ENCODE measurements at regions not wholly inside any gene's neighbourhood (a gene's known extent, or its start where the extent isn't known, plus 50 kb on each side); places are given as distances from the start of the nearest gene placed in this dataset.

DNA sequence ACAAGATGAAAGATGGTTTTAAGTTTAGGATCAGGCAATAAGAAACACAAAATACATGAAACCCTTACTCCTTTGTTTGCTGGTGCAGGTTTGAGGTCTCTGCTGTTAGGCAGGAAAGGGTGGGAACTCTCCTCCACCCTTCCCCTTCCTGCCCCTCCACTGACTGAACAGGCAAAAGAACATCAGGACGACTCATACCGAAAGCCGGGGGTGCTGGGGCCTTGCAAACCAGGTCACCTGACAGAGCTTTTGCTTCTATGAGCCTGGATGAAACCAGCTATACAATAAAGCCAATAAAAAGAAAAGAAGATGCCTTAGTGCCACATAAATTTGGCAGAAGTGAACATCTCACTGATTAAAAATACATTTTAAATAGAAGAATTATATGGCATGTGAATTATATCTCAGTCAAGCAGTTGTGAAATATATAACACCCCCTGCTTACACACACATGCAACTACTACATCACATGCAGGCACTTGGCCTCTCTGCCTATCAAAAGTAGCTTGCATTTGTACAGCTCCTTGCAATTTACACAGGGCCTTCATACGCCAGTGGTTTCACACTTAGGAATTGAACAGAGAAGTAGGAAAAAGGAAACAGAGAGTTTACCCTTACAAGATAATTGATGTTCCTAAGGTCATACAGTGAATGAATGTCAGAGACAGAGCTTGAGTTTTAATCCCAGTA is 215.1 kb upstream of the TRIB2 start:
- DNase-seq: peak in 2 of 4 donors; percentile 28 to 49
- no peaks in the 10 kb centered on the region for H3K27me3 ChIP-seq
- no peak for TF ChIP-seq CTCF (IDR thresholded peaks at IDR 0.05)
- H3K4me3 ChIP-seq: no peak overlapping the region
- ATAC-seq: peak; percentile 62
- H3K9me3 ChIP-seq: no peaks in the 10 kb centered on the region
- peak overlapping the region in 1 of 2 donors; percentile 63 for H3K27ac ChIP-seq
- intact Hi-C loops (cut with DNase I): no loop called here
- no peaks in the 10 kb centered on the region for H3K36me3 ChIP-seq
- peaks cover 0 to 21% of the 10 kb centered on the region in 2 donors for H3K4me1 ChIP-seq

DNA sequence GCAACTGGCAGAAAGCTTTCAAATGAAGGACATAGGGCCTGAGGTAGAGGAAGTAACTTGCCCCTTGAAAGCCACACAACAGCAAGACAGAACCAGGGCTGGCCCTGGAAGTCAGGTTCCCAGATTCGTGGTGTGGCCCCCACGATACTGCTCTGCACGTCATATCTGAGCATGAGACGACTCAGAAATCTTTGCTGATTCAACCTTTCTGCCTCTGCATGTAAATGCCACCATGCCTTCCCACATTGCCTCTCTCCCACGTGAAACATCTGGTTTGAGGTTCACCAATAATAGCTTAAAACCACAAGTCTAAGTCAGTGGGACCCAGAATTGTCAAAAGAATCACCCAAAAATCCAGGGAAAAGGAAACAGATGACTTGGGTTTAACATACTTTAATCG is 214.0 kb upstream of the TRIB2 start:
- no peaks in the 10 kb centered on the region for H3K27me3 ChIP-seq
- no peak for ATAC-seq
- DNase-seq: no peak
- no peaks in the 10 kb centered on the region for H3K36me3 ChIP-seq
- no peak for TF ChIP-seq CTCF (IDR thresholded peaks at IDR 0.05)
- H3K9me3 ChIP-seq: no peaks in the 10 kb centered on the region
- no peak overlapping the region for H3K4me3 ChIP-seq
- H3K4me1 ChIP-seq: peaks cover 0 to 32% of the 10 kb centered on the region in 2 donors
- intact Hi-C loops (cut with DNase I): no loop called here
- H3K27ac ChIP-seq: peak overlapping the region in 1 of 2 donors; percentile 63

DNA sequence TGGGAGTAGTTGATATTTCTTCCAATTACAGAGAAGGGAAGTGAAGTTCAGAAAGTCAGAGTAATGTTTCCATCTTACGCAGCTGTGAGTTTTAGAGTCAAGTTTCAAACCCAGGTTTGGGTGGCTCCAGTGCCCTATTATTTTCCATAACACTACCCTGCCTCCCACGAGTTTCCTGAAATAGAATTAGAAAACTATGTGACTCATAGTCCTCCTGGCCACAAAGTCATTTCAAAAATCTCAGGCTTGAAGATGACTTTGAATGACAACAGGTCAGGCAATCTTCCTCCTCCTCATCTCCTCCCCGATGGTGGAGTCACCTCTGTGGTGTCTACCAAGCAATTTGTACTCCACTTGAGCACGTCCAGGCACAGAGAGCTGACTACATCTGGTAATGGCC is 212.3 kb upstream of the TRIB2 start:
- Histone ChIP-seq H3K36me3 (no peaks in the 10 kb centered on the region), H3K4me1 (peaks cover 0 to 33% of the 10 kb centered on the region in 2 donors), H3K9me3 (no peaks in the 10 kb centered on the region), H3K27me3 (no peaks in the 10 kb centered on the region), H3K4me3 (no peak overlapping the region), H3K27ac (no peak overlapping the region)
- ATAC-seq (no peak), DNase-seq (no peak)
- TF ChIP-seq CTCF (IDR thresholded peaks at IDR 0.05): no peak
- intact Hi-C loops (cut with DNase I): no loop called here

- TF ChIP-seq CTCF (IDR thresholded peaks at IDR 0.05): no peak
- DNase-seq (no peak), ATAC-seq (no peak)
- Histone ChIP-seq H3K27me3 (no peaks in the 10 kb centered on the region), H3K36me3 (no peaks in the 10 kb centered on the region), H3K9me3 (no peaks in the 10 kb centered on the region), H3K27ac (no peak overlapping the region), H3K4me1 (peaks cover 0 to 21% of the 10 kb centered on the region in 2 donors), H3K4me3 (no peak overlapping the region)
- intact Hi-C loops (cut with DNase I): no loop called here
These were observed 209.9 kb upstream of the TRIB2 start for GRCh38 chr2:12506846-12507245.

GRCh38 chr2:12507295-12507694 is 209.4 kb upstream of the TRIB2 start:
- no peak for ATAC-seq
- Histone ChIP-seq H3K4me3 (no peak overlapping the region), H3K9me3 (no peaks in the 10 kb centered on the region), H3K27ac (no peak overlapping the region), H3K27me3 (no peaks in the 10 kb centered on the region), H3K36me3 (no peaks in the 10 kb centered on the region), H3K4me1 (peaks cover 0 to 17% of the 10 kb centered on the region in 2 donors)
- intact Hi-C loops (cut with DNase I): no loop called here
- no peak for TF ChIP-seq CTCF (IDR thresholded peaks at IDR 0.05)
- DNase-seq: no peak

All from left lung (tissue), 4 donors.